Activated CD4-positive, alpha-beta T cell treated with anti-CD3 and anti-CD28 coated beads, Interleukin-2, Interleukin-4, amounts not matched to agents 100 ng/mL and 50 ng/mL, durations not matched to agents 16 hours and 8 hours (primary cell): ENCODE measurements at regions not wholly inside any gene's neighbourhood (a gene's known extent, or its start where the extent isn't known, plus 50 kb on each side); places are given as distances from the start of the nearest gene placed in this dataset.

Experiments used
- DNase-seq: peaks from one replicate; pipeline ENCODE4 v3.0.0-alpha.2; 2020; ENCODE audit warnings: low spot score

- no peak for DNase-seq
Observed at GRCh38 chr5:122721127-122721526, 53.8 kb upstream of the SNX2 start.

- no peak for DNase-seq
Observed at GRCh38 chr5:122722341-122722740, 52.5 kb upstream of the SNX2 start.

GRCh38 chr5:122723606-122724352 lies 51.1 kb upstream of the SNX2 start:
- DNase-seq: peak; percentile 39
